ENCODE measurements at regions not wholly inside any gene's neighbourhood (a gene's known extent, or its start where the extent isn't known, plus 50 kb on each side); places are given as distances from the start of the nearest gene placed in this dataset.

DNA sequence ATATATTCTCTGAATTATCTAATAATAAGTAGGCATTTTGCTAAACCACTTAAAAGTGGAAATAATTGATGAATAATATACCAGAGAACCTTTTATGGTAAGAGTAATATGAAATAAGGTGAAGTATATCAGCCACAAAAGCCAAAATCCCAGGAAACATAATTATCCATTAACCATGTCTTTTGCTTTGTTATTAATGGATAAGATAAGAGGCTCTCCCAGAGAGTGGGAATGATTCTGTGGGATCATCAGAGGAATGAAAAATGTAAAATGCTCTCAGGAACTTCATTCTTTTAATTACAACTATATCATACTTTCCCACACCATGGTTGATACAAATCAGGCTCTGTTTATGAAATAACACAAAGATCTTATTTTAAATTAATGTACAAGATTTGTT lies 391.7 kb upstream of the FZD8 start:
- no peak overlapping the region for H3K27ac ChIP-seq
- H3K9me3 ChIP-seq: no peaks in the 10 kb centered on the region
- no peaks in the 10 kb centered on the region for H3K36me3 ChIP-seq
- intact Hi-C loops (cut with DNase I; ENCODE audit: low total_unique reads): no loop called here
- H3K4me3 ChIP-seq: no peak overlapping the region
- H3K27me3 ChIP-seq: no peaks in the 10 kb centered on the region
- TF ChIP-seq POLR2AphosphoS5 (IDR thresholded peaks at IDR 0.05) (no peak), POLR2A (IDR thresholded peaks at IDR 0.05) (no peak), EP300 (IDR thresholded peaks at IDR 0.05) (no peak)
- TF ChIP-seq, protein P1, sequence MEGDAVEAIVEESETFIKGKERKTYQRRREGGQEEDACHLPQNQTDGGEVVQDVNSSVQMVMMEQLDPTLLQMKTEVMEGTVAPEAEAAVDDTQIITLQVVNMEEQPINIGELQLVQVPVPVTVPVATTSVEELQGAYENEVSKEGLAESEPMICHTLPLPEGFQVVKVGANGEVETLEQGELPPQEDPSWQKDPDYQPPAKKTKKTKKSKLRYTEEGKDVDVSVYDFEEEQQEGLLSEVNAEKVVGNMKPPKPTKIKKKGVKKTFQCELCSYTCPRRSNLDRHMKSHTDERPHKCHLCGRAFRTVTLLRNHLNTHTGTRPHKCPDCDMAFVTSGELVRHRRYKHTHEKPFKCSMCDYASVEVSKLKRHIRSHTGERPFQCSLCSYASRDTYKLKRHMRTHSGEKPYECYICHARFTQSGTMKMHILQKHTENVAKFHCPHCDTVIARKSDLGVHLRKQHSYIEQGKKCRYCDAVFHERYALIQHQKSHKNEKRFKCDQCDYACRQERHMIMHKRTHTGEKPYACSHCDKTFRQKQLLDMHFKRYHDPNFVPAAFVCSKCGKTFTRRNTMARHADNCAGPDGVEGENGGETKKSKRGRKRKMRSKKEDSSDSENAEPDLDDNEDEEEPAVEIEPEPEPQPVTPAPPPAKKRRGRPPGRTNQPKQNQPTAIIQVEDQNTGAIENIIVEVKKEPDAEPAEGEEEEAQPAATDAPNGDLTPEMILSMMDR (IDR thresholded peaks at IDR 0.05): no peak
- H3K4me1 ChIP-seq: no peaks in the 10 kb centered on the region
- DNase-seq: no peak

DNA sequence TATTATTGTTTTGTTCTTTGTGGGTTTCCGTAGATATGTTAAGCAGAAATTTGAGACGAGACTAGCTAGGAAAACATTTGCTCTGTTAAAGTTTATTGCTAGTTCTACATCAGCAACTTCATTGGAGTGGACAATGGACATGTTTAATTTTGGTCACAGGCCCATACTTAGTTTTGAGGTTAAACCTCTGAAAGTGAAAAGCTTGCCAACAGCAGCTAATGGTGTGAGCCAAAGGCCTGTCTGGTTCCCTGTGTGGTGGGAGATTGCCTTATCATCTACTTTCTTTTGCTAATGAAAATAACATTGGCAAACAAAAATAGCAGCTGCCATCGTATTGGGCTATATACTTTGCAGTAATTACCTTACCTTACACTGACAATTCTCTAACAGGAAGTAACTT lies 388.4 kb upstream of the FZD8 start:
- 39 to 56% (median 47%) methylated on average over 3 of the region's 3 CpGs for WGBS, 5 donors
- intact Hi-C loops (cut with DNase I; ENCODE audit: low total_unique reads): no loop called here
- Histone ChIP-seq H3K36me3 (no peaks in the 10 kb centered on the region), H3K9me3 (no peaks in the 10 kb centered on the region), H3K27me3 (no peaks in the 10 kb centered on the region), H3K4me3 (no peak overlapping the region), H3K27ac (no peak overlapping the region), H3K4me1 (no peaks in the 10 kb centered on the region)
- DNase-seq: no peak
- TF ChIP-seq POLR2A (IDR thresholded peaks at IDR 0.05) (no peak), EP300 (IDR thresholded peaks at IDR 0.05) (no peak), POLR2AphosphoS5 (IDR thresholded peaks at IDR 0.05) (no peak)
- TF ChIP-seq, protein P1 (IDR thresholded peaks at IDR 0.05): no peak

DNA sequence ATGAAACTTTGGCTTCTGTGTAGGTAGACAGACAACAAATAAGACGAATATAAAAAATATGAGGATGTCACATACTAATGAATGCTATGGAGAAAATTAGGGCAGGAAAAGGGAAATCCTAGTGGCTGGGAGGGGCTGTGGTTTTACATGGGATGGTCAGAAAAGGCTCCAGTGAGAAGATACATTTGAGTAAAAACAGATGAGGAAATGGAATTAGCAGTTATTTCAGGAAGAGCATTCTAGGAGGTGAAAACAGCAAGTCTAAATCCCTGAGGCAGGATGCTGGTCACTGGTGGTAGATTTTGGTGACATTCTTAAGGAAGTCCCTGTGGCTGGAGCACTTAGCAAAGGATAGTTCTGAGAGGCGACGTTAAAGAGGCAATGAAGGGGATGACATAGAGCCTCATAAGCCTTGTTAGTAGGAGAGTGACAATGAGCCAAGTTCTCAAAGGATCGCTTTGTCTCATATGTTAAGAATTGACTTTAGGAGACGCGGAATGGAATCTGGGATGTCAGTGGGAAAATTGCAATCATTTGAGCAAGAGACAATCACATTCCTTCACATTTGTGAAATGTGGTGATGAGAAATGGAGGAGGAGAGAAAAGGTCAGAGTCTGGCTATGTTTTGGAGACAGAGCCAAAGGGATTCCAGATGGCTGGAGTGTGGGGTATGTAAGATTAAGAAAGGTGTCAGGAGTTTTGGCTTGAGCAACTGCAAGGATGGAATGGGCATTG lies 384.7 kb upstream of the FZD8 start:
- no peak for DNase-seq
- H3K4me1 ChIP-seq: no peaks in the 10 kb centered on the region
- H3K27ac ChIP-seq: no peak overlapping the region
- intact Hi-C loops (cut with DNase I; ENCODE audit: low total_unique reads): no loop called here
- H3K36me3 ChIP-seq: no peaks in the 10 kb centered on the region
- no peak overlapping the region for H3K4me3 ChIP-seq
- no peaks in the 10 kb centered on the region for H3K27me3 ChIP-seq
- no peaks in the 10 kb centered on the region for H3K9me3 ChIP-seq
- WGBS, 5 donors: 90 to 94% (median 94%) methylated on average over 6 of the region's 6 CpGs
- TF ChIP-seq POLR2A (IDR thresholded peaks at IDR 0.05) (no peak), POLR2AphosphoS5 (IDR thresholded peaks at IDR 0.05) (no peak), EP300 (IDR thresholded peaks at IDR 0.05) (no peak)
- TF ChIP-seq, protein P1 (IDR thresholded peaks at IDR 0.05): no peak

DNA sequence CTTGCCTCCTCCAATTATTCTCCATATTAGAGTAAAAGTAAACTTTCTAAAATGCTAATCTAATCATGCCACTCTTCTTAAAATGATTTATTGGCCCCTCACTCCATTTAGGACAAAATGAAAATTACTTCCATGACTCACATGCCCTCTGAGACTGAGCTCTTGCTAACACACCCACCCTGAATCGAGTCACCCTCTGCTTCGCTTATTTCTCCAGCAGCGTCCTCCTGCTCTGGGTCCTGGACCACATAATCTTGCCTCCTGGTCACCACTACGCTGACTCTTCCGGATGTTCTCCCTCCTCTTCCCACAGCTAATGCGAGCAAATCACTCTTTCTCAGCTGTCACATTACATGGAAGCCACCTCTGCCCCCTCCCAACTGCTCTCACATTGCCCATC lies 384.0 kb upstream of the FZD8 start:
- WGBS, 5 donors: 87 to 94% (median 89%) methylated on average over 6 of the region's 6 CpGs
- TF ChIP-seq, protein P1 (IDR thresholded peaks at IDR 0.05): no peak
- no peak for TF ChIP-seq POLR2AphosphoS5 (IDR thresholded peaks at IDR 0.05)
- no peak for TF ChIP-seq POLR2A (IDR thresholded peaks at IDR 0.05)
- no peak for TF ChIP-seq EP300 (IDR thresholded peaks at IDR 0.05)
- intact Hi-C loops (cut with DNase I; ENCODE audit: low total_unique reads): no loop called here
- H3K27me3 ChIP-seq: no peaks in the 10 kb centered on the region
- H3K4me1 ChIP-seq: no peaks in the 10 kb centered on the region
- no peak overlapping the region for H3K27ac ChIP-seq
- DNase-seq: no peak
- H3K4me3 ChIP-seq: no peak overlapping the region
- H3K36me3 ChIP-seq: no peaks in the 10 kb centered on the region
- no peaks in the 10 kb centered on the region for H3K9me3 ChIP-seq
